ENCODE measurements at regions not wholly inside any gene's neighbourhood (a gene's known extent, or its start where the extent isn't known, plus 50 kb on each side); places are given as distances from the start of the nearest gene placed in this dataset.

- H3K4me1 ChIP-seq = no peaks in the 10 kb centered on the region
- no peak overlapping the region for H3K27ac ChIP-seq
- H3K27me3 ChIP-seq = no peaks in the 10 kb centered on the region
- 25 to 26% methylated on average over 2 of the region's 2 CpGs for WGBS, 2 donors (ENCODE audit: low coverage in 1 of 2)
- H3K9me3 ChIP-seq = no peaks in the 10 kb centered on the region
- no peaks in the 10 kb centered on the region for H3K36me3 ChIP-seq
- no peak for TF ChIP-seq EP300 (IDR thresholded peaks at IDR 0.05)
- TF ChIP-seq POLR2AphosphoS5 (IDR thresholded peaks at IDR 0.05) = no peak
- no peak for TF ChIP-seq POLR2A (IDR thresholded peaks at IDR 0.05)
- TF ChIP-seq CTCF (IDR thresholded peaks at IDR 0.05) = no peak
- no peak for ATAC-seq
- H3K4me3 ChIP-seq = no peak overlapping the region
These were observed 120.8 kb upstream of the CHORDC1 start for GRCh38 chr11:90343673-90344072.

- no peak overlapping the region for H3K27ac ChIP-seq
- H3K9me3 ChIP-seq = no peaks in the 10 kb centered on the region
- WGBS, 2 donors (ENCODE audit: low coverage in 1 of 2) = 77 to 92% methylated on average over 2 to 3 of the region's 3 CpGs
- H3K4me1 ChIP-seq = no peaks in the 10 kb centered on the region
- TF ChIP-seq CTCF (IDR thresholded peaks at IDR 0.05) = no peak
- no peak for TF ChIP-seq EP300 (IDR thresholded peaks at IDR 0.05)
- no peak for TF ChIP-seq POLR2A (IDR thresholded peaks at IDR 0.05)
- TF ChIP-seq POLR2AphosphoS5 (IDR thresholded peaks at IDR 0.05) = no peak
- no peak overlapping the region for H3K4me3 ChIP-seq
- no peaks in the 10 kb centered on the region for H3K36me3 ChIP-seq
- ATAC-seq = no peak
- H3K27me3 ChIP-seq = no peaks in the 10 kb centered on the region
These were observed 119.1 kb upstream of the CHORDC1 start for GRCh38 chr11:90341986-90342385.

GRCh38 chr11:90332415-90332814 lies 109.6 kb upstream of the CHORDC1 start:
- WGBS, 2 donors (ENCODE audit: low coverage in 1 of 2) = 100% methylated on average over 1 of the region's 1 CpG
- no peak overlapping the region for H3K27ac ChIP-seq
- H3K4me1 ChIP-seq = no peaks in the 10 kb centered on the region
- no peak for ATAC-seq
- no peak overlapping the region for H3K4me3 ChIP-seq
- no peaks in the 10 kb centered on the region for H3K27me3 ChIP-seq
- TF ChIP-seq POLR2AphosphoS5 (IDR thresholded peaks at IDR 0.05) (no peak), EP300 (IDR thresholded peaks at IDR 0.05) (no peak), POLR2A (IDR thresholded peaks at IDR 0.05) (no peak), CTCF (IDR thresholded peaks at IDR 0.05) (no peak)
- H3K36me3 ChIP-seq = no peaks in the 10 kb centered on the region
- no peaks in the 10 kb centered on the region for H3K9me3 ChIP-seq

GRCh38 chr11:90330632-90331031 lies 107.8 kb upstream of the CHORDC1 start:
- Histone ChIP-seq H3K4me3 (no peak overlapping the region), H3K4me1 (no peaks in the 10 kb centered on the region), H3K27me3 (no peaks in the 10 kb centered on the region), H3K36me3 (no peaks in the 10 kb centered on the region), H3K27ac (no peak overlapping the region), H3K9me3 (no peaks in the 10 kb centered on the region)
- 93% methylated on average over 2 of the region's 2 CpGs for WGBS, 2 donors (ENCODE audit: low coverage in 1 of 2)
- ATAC-seq = no peak
- TF ChIP-seq POLR2AphosphoS5 (IDR thresholded peaks at IDR 0.05) = no peak
- no peak for TF ChIP-seq CTCF (IDR thresholded peaks at IDR 0.05)
- TF ChIP-seq EP300 (IDR thresholded peaks at IDR 0.05) = no peak
- no peak for TF ChIP-seq POLR2A (IDR thresholded peaks at IDR 0.05)

GRCh38 chr11:90329043-90329442 lies 106.2 kb upstream of the CHORDC1 start:
- Histone ChIP-seq H3K27ac (no peak overlapping the region), H3K9me3 (no peaks in the 10 kb centered on the region), H3K4me3 (no peak overlapping the region), H3K36me3 (no peaks in the 10 kb centered on the region), H3K27me3 (no peaks in the 10 kb centered on the region), H3K4me1 (no peaks in the 10 kb centered on the region)
- WGBS, 2 donors (ENCODE audit: low coverage in 1 of 2) = 74 to 91% methylated on average over 1 of the region's 1 CpG
- TF ChIP-seq POLR2AphosphoS5 (IDR thresholded peaks at IDR 0.05) (no peak), CTCF (IDR thresholded peaks at IDR 0.05) (no peak), POLR2A (IDR thresholded peaks at IDR 0.05) (no peak), EP300 (IDR thresholded peaks at IDR 0.05) (no peak)
- no peak for ATAC-seq
